ENCODE measurements at regions not wholly inside any gene's neighbourhood (a gene's known extent, or its start where the extent isn't known, plus 50 kb on each side); places are given as distances from the start of the nearest gene placed in this dataset.
"Not testable (repeated sequence)": the region's sequence is repeated elsewhere in the genome, so short reads cannot be mapped to it uniquely, and the experiment has no call there.

DNA sequence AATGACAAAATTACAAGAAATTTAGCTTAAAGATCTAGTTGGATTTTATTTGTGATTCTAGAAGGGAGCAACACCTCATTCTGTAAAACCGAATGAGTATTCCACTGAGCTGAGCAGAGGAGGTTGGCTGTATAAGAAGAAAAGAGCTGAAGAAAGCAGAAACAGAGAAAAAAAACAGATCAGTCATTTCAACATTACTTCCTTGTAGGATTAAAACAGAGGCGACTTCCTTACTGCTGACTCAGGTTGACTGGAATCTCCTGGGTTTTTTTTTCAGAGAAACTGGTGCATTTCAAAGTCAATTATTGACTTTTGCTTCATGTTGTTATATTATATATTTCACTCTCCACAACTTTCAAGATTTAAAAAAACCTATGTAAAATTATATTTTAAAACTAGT lies 368.1 kb upstream of the UBE2E2 start:
- DNase-seq: no peak

DNA sequence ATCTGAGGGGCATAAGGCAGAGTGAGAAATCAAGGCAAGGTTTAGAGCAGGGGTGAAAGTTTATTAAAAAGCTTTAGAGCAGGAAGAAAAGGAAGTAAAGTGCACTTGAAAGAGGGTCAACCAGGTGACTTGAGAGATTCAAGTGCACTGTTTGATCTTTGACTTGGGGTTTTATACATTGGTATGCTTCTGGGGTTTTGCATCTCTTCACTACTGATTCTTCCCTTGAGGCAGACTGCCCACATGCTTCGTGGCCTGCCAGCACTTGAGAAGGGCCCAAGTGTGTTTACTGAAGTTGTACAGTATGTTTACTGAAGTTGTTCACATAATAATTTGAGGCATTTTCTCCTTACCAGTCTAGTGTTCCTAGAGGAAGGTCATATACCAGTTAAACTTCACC lies 367.0 kb upstream of the UBE2E2 start:
- no peak for DNase-seq

DNA sequence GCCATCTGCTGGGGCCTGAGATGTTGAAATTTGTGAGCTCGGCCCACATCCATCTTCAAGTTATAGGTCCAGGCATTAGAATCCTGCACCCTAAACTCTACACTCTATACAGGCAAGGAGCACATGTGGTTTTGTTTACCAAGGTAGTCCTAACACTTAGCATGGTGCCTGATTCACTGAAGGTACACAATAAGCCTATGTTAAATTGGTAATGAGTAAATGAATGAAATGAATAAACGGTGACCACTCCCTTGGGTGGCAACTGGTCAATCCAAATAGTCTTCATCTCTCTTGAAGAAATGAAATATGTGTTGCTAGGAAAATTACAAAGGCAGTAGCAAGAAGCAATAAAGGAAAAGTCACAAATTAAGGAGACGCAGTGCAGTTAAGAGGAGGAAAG lies 359.3 kb upstream of the UBE2E2 start:
- DNase-seq: no peak

DNA sequence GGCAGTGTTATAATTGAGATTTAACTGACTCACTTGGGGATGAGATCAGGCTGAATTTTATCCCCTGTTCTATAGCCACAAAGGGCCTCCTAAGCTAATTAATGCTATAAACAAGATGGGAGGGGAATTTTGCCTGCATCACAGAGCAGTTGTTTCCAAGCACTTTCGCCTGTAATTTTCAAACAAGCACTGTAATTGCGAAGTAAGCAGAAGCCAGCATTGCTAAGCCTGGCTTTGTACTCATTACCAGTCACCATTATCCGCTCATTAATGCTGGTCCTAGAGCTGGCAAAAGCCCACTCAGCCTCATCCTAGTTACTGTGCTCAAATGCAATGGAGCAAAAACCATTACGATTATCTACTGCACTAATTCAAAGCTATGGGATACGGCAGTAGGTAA lies 356.6 kb upstream of the UBE2E2 start:
- DNase-seq: no peak

DNA sequence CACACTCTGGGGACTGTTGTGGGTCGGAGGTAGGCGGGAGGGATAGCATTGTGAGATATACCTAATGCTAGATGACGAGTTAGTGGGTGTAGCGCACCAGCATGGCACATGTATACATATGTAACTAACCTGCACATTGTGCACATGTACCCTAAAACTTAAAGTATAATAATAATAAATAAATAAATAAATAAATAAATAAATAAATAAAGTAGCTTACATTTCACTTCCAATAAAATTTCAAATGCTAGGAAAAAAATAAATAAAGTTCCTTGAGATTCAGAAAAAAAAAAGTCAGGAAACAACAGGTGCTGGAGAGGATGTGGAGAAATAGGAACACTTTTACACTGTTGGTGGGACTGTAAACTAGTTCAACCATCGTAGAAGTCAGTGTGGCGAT lies 353.5 kb upstream of the UBE2E2 start:
- DNase-seq: not testable (repeated sequence)

DNA sequence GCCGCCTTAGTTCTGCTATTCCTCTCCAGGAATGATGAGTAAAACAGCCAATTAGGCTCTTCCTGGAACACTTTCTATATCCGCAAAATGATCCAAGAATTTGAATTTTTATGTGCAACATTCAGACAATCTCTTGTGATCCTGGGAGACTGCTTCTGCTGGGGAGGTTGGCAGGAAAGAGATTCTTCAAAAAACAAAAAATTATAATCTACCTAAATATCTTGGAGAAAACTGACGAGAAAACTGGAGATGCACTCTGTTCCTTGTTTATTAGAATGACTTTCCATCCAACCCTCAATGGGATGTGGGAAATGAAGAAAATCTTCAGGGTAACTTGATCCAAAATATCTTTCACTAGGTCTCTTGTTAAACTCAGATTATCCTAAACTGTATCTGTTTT lies 346.3 kb upstream of the UBE2E2 start:
- no peak for DNase-seq

DNA sequence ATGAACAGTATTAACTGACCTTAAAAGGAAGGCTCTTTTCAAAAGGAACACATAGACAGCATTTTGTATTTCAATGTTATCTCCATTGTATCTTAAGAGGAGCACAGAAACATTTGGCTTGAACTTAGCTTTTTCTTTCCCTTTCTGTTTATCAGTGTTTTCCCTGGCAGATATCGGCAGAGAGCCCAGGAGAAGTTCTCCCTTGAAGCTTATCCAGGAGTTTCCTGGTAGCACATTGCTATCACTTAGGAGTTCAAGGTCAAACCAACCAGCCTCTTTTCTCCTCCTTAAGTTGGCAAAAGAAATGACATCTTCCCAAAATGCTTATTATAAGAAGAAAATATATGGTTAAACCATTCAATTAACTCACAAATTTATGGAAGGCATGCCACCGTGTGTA lies 344.6 kb upstream of the UBE2E2 start:
- no peak for DNase-seq

DNA sequence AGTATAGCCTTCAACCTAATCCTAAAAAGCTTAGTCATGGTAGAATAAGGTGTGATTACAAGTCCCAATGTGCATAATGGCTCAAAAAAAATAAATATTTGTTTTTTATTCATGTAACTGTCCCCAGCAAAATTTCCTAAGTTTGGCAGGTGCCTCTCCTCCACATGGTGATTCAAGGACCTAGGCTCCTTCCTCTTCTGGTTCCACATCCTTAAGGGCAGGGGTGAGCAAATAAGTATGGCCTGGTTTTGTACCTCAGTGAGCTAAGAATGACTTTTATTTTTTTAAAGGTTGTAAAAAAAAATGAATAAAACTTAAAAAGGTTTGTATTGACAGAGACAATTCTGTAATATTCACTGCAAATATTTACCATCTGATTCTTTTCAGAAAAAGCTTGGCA lies 343.5 kb upstream of the UBE2E2 start:
- DNase-seq: no peak

DNA sequence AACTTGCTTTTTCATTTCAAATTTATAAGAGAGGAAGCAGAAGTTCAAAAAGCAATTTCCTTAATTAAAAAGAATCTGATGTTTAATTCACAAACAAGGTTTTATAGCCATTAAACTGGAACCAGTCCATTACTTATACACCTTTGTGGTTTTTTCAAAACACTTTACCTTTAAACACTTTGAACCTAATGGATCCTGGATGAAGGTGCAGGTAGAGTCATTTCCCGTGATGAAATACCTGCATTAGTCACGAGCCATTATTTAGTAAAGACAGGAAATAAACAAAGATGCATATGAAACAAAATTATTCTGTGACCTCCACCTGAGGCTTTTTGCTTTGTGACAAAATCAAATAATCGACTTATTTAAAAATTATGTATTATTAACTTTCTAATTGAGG lies 341.7 kb upstream of the UBE2E2 start:
- no peak for DNase-seq

DNA sequence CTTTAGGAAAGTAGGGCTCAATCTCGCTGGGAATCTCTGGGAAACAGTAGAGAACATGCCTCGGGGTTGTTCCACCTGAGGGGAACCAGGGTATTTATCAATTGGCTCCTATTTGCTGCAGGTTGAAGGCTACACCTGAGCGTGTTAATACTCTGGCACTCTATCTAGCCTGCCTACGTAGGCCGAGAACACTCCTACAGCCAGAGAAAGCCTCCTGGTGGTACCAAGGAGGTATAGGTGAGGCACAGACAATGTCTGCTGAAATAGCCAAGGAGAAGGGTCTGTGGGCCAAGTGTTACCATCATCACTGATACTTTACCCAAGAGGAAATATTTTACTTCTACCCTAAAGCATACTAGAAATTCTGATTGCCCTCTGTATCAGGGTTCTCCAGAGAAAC lies 341.0 kb upstream of the UBE2E2 start:
- no peak for DNase-seq

DNA sequence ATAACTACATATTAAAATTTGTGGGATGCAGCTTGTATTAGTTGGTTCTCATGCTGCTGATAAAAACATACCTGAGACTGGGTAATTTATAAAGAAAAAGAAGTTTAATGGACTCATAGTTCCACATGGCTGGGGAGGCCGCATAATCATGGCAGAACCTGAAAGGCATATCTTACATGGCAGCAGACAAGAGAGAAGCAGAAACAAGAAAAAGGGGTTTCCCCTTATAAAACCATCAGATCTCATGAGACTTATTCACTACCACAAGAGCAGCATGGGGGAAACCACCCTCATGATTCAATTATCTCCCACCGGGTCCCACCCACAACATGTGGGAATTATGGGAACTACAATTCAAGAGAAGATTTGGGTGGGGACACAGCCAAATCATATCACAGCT lies 320.3 kb upstream of the UBE2E2 start:
- DNase-seq: not testable (repeated sequence)

DNA sequence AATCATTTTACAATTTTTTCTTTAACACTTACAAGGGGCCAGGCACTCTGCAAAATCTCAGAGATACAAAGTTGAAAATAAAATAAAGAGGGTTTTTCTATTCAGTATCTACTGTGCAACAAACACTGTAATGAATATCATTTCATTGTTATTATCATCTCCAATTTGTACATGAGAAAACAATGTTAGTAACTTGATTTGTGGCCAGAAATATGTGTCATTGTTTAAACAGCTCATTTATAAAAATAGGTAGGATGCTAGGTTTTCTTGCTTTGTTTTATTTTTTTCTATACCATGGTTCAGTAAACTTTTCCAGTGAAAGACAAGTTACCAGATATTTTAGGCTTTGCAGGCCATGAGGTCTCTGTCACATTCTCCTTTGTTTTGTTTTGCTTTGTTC lies 318.1 kb upstream of the UBE2E2 start:
- DNase-seq: no peak

DNA sequence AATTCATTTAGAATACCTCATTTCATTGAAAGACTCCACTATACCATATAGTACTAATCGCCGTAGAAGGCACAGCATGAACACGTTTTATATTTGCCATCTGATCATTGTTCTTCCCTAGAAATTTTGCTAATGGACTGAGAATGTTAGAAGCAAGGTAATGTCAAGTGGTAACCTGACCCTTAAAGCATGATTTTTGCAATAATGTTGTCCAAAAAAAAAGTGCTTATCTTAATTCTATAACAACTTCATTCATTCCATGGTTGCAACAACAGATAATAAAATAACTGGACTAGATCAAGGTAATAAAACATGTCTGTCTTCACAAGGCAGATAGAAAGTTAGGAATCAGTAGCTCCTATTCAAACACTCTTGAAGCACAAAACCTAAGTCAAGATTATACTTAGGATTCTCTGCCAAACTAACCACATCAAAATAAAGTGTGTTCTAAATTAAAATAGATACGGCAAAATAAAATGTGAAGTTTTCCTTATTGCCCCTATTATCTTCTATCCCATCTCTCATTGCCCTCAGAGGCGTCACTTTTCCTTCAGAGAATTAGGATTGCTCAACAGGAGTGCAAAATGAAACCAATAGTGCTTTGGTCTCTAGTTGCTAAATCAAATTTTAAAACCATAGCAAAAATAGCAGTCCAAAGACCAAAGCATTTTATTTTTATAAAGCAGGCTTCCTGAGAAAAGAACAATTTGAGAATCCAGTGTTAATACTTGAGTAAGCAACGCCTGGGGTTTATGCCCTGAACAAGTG lies 317.4 kb upstream of the UBE2E2 start:
- DNase-seq: no peak

DNA sequence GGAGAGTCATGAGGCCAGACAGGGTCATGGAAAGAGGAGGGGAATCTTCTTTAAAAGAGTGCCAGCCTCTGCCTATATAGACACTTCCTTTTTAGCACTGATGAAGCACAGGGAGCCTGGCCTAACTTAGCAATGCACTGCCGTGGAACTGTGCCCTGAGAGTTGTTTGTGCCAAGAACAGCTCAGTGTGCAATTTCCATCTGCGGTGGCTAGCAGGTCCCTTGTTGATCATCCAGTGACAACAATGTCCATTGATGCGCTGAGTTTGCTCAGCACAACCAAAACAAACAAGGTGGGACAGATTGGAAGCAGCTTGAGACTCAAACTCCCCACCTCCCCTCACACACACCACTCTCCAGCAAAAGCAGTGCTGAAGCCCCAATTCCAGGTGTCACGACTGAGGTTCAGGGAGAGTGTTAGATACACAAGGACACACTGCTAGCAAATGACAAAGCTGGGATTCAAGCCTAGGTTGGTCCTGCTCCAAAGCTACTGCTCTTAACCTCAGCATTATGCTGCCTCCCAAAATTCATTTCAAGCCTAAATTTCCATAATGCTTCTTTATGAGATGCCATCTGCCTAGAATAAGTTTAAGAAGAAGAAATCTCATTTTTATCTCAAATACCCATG lies 316.6 kb upstream of the UBE2E2 start:
- no peak for DNase-seq

DNA sequence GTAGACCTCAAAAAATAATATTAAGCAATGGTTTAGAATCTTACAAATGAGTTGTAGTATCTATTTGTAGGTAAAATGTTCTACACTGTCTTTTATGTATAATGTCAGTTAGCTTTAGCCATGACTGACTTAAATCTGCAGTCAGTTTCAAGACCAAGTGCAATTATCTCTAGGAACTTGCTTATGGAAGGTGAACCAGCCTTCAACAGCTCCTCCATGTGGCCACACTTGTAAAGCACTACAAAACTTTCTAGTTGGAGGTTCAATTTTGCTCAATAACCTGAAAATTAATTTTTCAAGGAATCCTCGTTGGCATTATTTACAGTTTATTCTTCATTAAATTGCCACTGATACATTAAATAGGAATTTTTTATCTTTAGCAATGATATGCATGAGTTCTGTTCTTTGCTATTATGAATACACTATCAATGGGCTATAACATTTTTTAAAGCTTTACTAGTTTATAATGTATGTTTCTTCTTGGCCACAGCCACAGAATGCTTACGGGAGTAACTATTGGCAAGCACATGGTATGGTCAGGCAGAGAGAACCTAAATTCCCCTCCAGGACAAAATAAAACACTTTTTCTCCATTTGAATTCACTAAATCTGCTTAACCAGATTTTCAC lies 315.3 kb upstream of the UBE2E2 start:
- DNase-seq: no peak

DNA sequence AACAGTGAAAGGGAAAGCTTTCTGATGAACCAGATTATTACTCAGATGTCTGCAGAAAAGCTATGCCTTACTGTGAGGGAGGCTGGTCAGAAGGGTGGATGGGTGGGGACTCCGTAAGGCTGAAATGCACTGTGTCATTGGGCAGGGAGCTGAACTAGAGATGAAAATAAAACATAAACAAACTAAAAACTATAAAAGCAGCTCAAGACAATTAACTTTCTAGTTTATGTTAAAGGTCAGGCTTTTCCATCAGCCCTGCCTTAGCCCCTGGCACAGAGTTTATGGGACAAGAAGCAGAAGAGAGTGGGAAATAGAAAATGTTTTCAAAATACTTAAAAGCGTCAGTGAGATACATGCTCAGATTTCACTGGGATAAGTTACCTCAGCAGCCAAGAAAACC lies 310.0 kb upstream of the UBE2E2 start:
- no peak for DNase-seq

DNA sequence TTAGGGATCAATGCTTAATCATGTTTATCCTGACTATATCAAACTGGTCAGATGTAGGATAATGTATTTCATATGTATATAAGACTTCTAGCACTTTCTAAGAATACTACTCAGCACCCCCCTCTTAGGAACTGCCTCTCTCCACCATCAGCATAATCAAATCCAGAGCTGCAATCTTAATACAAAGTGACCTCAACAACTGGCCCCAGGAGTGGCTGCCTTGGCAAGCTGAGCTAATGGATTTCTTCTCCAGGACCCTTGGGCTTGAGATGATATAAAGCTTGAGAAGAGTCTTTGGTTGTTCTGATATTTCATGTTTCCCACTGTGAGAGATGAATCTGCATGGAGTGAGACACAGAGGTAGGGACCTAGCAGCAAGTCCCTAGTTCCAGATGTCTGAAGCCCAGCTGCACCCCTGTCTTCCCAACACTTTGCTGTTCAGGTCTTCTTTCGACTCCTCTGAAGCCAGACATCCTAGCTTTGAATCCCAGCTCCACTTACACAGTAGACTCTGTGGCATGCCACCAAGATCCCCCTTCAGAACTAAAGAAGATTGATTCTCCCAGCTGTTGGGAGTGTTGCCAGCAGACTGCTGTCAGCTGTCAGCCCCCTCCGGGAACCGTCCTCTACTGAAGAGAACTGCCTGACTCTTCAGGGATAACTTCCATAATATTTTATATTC lies 309.3 kb upstream of the UBE2E2 start:
- no peak for DNase-seq

DNA sequence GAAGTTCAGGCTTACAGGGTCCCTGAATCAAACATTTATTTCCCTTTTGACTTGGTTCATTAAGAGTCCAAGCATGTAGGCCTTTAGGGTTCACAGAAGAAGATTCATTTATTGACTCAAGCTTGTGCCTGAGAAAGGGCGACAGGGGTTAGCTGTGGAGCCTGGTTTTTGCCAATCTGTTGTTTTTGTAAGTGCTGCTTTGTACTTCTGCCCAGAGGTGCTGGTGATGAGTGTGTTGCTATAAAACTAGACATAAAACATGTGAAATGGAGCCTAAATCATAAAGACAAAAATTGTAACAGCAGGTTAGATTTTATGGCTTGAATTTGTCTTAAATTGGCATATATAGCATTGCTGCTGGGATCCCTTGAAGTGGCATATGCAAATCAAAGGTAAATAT lies 308.3 kb upstream of the UBE2E2 start:
- DNase-seq: no peak

DNA sequence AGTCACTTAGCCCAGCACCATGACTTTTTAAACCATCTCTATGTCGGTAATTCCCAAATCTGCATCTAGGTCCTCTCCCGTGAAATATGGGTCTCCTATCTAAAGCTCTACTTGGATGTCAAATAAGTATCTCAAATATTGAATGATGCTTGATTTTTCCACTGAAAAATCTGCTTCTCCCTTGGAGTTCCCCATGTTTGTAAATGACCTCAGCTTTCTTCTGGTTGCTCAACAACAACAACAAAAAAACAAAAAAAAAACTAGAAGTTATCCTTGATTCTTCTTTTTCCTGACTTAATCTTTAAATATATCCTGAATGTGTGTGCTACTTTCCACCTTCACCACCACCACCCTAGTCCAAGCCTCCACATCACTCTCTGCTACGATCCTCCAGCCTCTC lies 307.5 kb upstream of the UBE2E2 start:
- no peak for DNase-seq

DNA sequence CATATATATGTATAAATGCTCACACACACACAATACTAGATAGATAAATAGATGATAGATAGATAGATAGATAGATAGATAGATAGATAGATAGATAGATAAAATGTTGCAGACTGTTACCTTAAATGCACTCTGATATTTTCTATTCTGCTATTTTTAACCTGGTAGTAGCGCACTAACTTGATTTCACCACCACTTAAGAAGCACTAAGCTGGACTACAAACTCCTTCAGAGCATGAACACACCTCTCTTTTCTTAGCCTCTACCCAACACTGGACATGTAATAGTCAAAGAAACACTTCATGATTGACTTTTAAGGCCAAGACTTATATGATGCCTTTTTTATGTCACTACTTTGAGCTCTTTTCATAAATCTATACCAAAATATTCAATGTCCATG lies 304.6 kb upstream of the UBE2E2 start:
- no peak for DNase-seq

DNA sequence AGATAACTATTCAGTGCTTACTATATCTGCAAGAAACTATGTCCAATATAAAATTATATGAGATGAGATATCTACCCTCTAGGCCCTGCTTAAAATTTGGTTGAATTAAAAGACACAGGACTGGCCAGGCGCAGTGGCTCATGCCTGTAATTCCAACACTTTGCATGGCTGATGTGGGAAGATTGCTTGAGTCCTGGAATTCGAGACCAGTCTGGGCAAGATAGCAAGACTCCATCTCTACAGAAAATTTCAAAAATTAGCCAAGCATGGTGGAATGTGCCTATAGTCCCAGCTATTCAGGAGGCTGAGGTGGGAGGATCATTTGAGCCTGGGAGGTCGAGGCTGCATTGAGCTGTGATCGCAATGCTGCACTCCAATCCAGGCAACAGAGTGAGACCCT lies 303.7 kb upstream of the UBE2E2 start:
- no peak for DNase-seq

DNA sequence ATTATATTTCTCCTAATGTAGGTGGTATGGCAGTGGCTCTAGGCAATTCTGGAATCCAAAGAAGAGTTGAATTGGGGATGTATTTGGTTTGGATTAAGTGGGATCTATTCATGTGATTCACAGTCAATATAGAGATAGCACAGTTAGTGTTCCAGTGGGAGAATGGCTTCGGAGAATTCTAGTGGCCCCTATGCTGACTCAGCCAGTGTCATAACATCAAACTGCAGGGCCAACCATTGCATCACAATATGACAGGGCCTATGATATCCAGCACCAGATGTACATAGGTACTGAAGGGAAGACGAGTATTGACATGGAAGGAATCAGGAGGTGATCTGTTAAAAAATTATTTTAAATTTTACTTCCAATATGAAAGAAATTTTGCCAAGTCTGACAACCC lies 302.8 kb upstream of the UBE2E2 start:
- no peak for DNase-seq

DNA sequence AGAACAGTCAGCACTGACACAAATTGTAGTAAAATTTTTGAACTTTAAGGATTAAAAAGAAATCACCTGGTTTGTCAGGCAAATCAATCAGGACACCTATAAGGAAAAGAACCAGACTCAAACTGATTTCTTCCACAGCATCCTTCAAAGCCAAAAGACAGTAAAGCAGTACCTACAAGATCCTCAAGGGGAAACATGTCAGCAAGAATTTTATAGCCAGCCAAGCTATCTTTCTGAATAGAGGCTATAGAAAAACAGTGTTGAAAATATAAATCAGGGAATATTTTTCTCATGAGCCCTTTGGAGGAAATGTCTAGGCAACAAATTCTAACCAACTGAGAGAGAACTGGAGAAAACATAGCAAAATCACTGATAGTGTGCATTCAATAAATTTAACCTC lies 301.4 kb upstream of the UBE2E2 start:
- DNase-seq: no peak

DNA sequence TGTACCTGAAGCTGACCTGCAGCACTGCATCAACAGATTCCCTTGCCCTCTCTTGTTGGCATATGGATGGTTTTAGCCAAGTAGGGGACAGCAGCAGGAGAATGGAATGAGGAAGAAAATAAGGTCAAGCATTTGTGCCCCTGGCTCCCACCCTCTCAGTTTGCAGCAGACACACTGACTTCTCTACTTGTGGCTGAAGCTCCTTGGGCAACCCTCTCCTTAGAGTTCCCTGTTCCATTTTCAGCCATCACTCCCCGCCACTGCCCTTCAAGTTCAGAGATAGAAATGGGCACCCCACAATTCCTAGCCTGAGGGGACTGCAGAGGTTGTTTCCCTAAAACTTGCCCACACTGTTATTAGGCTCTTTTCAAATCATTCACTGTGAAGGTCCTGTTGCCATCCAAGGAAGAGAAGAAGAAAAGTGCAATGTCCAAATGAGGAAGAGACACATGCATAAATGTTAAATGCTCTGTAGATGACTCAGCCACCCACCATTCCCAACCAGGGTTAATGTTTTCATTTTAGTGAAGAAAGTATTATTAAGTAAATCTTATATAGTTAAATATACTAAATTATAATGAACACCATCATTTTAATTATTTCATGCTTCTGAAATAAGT lies 295.9 kb upstream of the UBE2E2 start:
- DNase-seq: no peak
